ENCODE measurements at regions not wholly inside any gene's neighbourhood (a gene's known extent, or its start where the extent isn't known, plus 50 kb on each side); places are given as distances from the start of the nearest gene placed in this dataset.
"Not testable (repeated sequence)": the region's sequence is repeated elsewhere in the genome, so short reads cannot be mapped to it uniquely, and the experiment has no call there.

DNA sequence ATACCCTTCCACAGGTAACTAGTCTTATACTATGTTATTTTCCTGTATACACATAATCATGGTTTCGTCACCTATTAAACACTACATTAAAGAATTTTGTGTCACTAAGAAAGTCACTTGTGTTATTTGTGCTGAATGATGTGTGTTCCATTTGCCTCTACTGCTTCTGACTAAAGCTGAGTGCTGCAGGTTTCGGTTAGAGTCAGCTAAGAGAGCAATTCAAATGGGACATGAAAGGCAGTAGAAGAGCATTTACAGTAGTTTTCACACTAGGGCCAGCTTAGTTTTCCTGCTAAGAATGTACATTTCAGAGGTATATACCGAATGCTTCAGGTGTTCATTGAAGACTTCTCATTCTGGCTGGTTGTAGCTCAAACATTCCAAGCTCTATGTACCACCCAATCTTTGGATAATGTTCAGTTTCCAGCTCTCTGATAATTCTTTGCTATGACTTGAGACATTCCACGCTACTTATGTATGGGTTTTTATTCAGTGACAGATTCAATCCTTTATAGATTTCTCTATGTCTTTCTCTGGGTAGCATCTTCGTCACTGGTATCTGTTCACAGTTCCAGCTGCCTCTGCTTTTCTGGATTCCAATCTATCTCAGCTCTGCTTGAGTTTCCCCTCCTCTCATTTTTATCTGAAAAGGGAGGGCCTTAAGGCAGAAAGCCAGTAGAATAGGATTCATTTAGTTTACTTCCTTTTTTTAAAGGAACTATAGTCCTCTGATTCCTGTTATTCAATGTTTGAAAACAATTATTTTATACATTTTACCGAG, 164.4 kb downstream of the CXXC4 start:
- no peak for DNase-seq

DNA sequence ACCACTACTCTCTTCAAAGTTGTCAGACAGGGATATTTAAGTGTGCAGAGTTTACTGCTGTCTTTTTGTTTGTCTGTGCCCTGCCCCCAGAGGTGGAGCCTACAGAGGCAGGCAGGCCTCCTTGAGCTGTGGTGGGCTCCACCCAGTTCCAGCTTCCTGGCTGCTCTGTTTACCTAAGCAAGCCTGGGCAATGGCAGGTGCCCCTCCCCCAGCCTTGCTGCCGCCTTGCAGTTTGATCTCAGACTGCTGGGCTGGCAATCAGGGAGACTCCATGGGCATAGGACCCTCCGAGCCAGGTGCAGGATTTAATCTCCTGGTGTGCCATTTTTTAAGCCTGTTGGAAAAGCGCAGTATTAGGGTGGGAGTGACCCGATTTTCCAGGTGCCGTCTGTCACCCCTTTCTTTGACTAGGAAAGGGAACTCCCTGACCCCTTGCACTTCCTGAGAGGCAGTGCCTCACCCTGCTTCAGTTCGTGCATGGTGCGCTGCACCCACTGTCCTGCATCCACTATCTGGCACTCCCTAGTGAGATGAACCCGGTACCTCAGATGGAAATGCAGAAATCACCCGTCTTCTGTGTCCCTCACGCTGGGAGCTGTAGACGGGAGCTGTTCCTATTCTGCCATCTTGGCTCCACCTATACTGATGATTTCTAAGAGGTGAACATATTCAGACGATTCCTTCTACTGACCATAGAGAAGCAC, 167.6 kb downstream of the CXXC4 start:
- DNase-seq, result not testable (repeated sequence)

DNA sequence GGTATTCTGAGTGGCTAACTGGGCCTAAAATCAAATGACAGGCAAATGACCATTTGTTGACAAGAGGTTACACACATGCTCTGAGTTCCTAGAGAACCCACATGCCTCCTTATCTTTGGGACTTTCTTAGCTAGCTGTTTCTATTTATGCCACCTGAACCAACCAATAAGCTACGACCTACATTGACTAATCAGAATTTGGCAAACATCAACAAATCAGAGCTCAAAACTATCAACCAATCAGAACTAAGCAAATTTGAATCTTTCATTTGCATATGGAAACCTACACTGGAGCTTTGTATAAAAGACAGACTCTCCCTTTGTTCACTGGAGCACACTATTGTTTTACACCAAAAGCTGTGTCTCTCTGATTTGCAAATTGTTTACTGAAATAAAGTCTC, 192.0 kb downstream of the CXXC4 start:
- peak in 1 of 56 donors; percentile 20 for DNase-seq

DNA sequence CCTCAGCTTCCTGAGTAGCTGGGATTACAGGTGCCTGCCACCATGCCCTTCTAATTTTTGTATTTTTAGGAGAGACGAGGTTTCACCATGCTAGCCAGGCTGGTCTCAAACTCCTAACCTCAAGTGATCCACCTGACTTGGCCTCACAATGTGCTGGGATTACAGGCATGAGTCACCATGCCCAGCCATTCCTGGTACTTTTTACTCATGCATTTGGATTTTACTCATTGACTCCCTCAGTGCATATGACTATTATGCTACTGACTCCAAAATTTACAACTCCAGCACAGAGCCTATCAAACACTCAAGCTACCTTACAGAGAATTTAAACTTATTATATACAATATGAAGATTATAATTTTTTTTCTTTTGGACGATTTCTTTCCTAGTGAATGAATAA, 199.9 kb downstream of the CXXC4 start:
- no peak for DNase-seq

DNA sequence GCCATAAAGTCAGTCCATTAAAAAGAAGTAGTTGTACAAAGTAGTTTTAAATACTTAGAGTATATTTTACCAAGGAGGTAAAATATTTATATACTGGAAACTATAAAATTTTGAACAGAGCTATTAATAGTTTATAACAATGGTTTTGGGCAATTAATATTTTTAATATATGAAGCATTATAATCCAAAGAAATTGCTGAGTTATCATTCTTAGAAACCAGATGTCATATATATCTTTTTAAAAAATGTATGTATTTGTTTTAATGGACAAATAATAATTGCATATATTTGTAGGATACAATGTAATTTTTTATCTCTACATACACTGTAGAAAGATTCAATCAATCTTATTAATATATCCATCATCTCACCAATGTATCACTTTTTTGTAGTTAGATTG, 207.8 kb downstream of the CXXC4 start:
- no peak for DNase-seq

DNA sequence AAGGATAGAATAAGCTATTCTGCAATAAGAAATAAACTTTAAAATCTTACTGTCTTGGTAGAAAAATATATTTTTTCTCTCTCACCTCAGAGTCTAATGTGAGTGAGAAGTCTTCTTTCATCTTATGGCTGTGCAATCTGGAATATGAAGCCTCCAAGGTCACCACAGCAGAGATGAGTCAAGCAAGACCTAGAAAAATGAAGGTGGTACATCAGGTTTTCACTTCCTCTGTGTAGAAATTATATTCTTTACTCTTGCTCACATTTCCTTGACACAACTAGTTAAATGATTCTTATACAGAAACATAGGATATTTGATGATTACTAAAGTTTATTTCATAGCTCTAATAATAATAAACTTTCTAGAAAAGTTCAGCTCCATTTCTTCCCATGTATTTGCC, 211.4 kb downstream of the CXXC4 start:
- DNase-seq, result no peak

DNA sequence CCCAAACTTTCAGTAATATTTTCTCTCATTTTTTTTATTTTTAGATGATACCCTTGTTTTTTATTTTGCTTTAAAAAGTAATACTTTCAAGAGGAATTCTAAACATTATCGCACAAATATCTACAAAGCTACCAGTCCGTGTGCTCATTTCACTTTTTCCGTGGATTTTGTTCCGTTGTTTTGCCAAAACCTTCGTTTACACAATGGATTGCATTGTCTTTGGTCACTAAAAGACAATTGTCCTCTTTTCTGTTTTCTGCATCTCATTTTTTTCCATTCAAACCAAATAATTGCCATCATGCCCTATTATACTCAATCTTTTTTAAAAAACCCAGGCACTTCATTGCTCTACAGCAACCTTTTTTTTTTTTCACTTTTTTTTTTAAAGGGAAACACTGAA, 214.9 kb downstream of the CXXC4 start:
- DNase-seq, result peak in 2 of 56 donors; percentile 1 to 13

DNA sequence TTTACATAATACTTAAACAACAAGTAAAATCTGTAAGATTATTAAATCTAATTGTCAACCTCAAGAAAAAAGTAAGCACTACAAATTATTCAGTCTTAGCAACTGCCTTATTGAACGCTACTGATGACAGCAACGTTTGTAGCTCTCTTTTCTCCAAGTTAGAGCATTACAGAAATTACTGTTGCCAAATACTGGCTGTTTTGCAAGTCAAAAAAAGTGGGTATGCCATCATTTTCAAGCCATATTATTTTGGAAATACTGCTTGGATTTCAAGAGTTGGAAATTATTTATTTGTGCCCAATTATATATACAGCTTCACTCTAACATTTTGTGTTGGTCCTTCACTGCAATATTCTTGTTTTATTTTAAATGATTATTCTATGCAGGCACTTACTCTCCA, 221.7 kb downstream of the CXXC4 start:
- no peak for DNase-seq

DNA sequence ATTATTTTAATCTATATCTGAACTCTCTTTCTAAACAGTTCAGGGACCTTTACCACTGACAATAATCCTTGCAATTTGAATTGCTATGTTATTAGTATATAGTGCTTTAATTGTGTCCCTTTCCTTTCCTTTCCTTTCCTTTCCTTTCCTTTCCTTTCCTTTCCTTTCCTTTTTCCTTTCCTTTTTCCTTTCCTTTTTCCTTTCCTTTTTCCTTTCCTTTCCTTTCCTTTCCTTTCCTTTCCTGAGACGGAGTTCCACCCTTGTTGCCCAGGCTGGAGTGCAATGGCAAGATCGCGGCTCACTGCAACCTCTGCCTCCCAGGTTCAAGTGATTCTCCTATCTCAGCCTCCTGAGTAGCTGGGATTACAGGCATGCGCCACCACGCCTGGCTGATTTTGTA, 225.1 kb downstream of the CXXC4 start:
- not testable (repeated sequence) for DNase-seq

DNA sequence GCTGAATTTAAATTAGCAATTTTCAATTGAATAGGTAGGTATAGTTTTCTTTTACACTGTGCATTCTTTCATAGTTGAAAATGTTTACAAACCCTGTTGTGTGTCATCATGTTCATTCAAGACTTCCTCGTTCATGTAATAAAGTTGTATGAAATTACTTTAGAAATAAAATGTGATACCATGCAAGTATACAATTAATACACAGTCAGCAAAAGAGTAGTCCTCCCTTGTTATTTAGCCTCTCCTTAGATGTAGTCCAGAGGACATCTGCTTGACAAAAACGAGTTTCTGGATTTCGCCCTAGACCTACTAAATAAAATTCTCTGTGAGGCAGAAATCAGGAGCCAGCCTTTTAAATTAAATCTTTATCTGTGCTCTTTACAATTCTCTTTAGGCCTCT, 231.6 kb downstream of the CXXC4 start:
- DNase-seq, result no peak

DNA sequence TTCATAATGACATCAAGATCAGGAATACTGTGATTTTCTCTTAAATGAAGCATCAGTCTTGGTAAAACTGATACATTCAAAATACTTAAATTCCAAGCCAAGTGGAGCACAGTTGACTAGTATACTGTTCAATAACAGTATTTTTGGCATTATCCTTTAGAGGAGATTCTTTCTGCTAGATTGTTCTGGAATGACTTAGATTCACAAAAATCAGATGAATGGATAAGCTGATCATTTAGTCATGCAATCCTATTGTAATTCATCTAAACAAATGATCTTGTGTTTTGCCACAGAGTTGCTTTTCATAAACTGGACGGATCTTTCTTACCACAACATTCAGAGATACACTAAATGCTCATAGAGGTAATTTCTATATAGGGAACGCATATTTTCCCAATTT, 232.0 kb downstream of the CXXC4 start:
- no peak for DNase-seq

DNA sequence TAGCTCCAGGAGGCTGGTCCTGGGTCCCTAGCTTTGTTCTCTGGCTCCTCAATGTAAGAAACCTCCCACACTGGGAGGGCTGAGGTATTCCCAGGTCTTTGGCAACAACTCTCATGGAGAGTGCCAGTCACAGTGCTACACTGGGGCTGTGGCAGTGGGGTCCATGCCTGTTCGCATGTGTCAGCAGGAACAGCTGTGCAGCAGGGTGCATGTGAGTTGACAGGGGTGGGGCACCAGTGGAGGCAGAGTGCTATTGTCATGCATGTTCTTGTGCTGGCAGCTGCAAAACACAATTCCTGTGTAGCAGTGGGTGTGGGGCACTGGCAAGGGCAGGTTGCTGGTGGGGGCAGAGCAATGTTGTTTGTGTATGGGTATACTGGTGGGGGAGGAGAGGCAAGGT, 246.0 kb downstream of the CXXC4 start:
- DNase-seq, result no peak

DNA sequence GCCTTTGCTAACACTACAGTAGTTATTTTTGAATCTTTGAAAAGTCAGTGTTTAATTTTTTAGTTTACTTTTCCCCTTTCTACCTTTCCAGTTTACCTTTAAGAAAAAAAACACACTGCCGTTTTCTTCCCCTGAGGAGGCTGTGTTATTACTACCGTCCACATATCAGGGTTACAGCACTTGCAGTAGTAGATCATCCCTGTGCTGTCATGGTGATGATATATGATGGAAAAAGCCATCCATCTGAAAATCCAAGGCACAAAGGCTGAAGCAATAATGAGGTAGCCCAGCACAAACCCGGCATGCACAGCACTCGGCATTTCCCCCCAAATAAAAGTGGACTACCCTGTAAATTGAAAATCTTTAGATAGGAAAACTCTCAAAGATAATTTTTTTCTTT, 258.7 kb downstream of the CXXC4 start:
- DNase-seq, result no peak

DNA sequence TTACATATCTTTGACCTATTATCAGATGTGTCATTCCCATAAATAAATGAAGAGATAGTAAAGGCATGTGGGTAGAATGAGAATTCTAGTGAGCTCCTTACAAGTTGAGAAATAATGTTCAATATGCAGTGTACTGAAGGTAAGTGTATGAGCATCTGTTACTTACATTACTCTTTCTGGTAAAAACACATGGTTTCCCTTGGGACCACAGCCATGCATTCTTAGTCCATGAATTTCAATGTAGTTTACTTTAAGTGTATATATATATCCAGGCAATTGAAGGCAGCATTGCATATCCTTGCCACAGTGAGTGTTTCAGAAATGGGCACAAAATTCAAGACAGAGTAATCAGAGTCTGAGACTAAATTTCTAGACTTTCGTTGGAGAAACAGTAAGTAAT, 277.2 kb downstream of the CXXC4 start:
- no peak for DNase-seq

DNA sequence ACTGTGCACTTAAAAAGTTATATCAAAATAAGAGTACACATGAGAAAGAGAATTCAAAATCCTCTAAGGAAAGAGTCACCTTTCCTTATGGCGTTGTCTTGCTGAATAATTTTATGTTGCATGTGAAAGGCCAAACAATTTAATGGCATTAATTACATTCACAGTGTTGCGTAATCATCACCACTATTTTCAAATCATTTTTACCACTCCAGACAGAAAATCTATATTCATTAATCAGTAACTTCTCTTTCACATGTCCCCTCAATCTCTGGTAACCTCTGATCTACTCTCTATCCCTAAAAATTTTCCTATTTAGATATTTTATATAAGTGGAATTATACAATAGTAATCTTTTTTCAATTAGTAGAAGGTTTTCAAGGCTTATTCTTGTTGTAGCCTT, 283.0 kb downstream of the CXXC4 start:
- DNase-seq, result no peak

DNA sequence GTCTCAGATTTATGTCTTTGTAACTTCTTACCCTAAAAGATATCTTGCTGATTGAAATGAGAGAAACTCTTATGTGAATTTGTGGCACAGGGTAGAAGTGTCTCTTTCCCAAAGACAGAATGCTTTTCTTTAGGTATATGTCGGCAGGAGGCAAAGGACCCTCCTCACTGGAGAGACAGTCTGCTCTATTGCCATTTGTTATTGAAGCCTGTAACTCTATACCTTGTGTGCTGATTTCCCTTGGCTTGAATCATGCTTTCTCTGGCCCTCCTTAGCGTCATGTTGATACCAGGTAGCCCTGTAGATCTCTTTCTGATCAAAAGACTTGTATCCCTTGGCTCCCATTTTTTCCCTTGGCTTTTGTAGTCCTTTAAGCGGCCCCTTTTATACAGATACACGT, 284.3 kb downstream of the CXXC4 start:
- DNase-seq, result no peak

DNA sequence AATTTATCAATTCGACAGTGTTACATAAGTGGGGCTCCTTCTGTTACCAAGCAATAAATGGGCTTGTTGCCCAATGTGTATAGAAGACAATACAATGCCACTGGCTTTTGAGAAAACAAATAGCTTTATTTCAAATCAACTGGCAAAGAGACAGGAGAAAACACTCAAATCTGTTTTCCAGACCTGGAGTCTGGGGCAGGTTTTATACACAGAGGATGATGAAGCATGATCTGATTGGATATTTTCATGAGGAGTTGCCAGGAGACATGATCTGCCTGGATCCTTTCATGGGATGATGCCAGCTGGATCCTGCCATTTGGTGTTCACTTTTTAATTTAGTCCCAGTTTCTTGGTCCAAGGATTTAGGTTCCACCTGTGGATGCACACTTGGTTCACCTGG, 287.9 kb downstream of the CXXC4 start:
- DNase-seq, result no peak

DNA sequence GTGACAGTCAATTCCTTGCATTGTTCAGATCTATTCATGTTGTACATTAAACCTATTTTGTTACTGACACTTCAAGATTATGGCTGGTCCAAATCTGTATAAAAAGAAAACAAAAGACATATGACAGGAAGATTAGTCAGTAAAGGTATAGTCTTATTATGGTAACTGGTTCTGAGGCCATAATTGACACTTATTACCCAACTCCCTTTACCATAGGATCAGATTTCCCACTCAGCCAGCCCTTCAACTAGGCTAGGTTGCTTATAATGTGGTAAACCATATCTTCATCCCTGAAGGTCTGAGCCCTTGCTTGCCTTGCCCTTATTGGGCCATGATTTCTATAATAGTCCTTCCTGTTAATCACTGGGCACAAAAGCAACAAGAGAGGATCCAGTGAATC, 289.6 kb downstream of the CXXC4 start:
- no peak for DNase-seq

DNA sequence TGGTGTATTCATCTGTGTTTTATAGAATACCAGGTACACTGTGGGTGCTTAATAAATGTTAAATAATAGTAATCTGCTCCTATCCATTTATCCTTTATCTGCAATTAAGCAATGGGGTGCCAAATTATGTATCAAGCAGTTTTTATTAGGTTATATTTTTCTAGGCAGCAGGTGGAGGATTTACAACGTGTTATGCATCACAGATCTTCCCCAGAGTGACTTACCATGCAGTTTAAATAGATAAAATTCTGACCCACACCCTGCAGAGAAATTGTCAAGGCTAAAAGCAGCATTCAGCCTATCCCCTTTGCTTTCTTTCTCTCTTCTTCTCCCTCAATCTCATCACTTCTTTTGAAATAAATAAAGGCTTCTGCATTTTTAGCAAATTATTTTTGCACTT, 306.4 kb downstream of the CXXC4 start:
- no peak for DNase-seq

DNA sequence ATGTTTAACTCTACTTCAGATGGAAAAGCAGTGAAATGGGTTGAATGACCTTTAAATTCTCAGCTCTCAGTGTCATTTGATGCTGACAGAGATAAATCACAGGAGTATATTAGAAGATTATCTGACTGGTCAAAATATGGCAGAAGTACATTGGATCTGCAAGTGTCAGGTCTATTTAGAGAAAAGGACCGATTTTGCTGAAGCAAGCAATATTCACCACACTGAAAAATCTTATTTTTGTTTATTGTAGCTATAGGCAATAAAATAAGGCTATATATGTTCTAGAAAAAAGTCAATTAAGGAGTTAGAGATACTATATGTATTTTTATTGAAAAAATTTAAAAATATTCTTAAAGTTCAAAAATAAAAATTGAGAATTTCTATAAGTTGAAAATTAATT, 325.3 kb downstream of the CXXC4 start:
- DNase-seq, result no peak

DNA sequence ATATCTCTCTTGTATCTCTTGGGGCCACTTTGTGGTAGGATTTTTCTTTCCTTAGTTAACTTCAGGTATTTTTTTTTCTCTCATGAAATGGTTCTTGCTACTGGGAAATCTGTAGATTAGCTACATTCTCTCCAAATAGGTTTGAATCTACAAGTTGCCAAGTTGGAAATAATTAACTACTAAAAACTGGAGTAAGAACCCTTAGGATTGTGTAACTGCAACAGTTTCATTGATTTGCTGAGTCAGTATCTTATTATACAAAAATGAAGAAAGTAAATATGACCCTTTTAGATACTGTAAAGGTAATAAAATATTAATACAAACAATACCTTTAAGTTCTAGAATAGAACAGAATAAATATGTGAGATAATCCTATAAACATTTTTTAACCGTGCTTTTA, 327.9 kb downstream of the CXXC4 start:
- no peak for DNase-seq

DNA sequence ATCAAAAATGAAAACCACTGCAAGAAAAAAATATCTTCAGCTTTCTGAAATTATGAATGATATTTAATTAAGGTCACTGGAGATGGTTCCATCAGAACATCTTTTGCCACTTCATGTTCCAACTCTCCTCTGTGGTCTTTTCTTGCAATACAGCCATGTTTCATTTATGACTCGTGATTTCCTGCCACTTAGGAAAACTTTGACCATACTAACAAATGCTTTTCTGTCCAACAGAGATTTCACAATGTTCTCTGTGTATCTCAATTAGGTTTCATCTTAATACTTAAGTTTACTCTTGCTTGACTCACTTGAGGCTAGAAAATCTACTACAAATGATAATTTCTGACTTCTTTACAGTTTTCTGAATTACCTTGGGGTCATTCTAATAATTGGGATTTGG, 330.9 kb downstream of the CXXC4 start:
- DNase-seq, result no peak

DNA sequence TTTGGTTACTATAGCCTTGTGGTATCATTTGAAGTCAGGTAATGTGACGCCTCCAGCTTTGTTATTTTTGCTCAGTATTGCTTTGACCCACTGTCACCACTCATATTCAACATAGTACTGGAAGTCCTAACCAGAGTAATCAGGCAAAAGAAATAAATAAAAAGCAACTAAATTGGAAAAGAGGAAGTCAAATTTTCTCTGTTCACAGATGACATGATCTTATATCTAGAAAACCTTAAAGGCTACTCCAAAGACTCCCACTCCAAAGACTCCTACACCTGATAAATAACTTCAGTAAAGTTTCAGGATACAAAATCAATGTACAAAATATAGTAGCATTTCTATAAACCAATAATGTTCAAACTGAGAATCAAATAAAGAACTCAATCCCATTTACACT, 348.6 kb downstream of the CXXC4 start:
- no peak for DNase-seq
